ENCODE measurements at regions not wholly inside any gene's neighbourhood (a gene's known extent, or its start where the extent isn't known, plus 50 kb on each side); places are given as distances from the start of the nearest gene placed in this dataset.
"Not testable (repeated sequence)": the region's sequence is repeated elsewhere in the genome, so short reads cannot be mapped to it uniquely, and the experiment has no call there.

- not testable (repeated sequence) for DNase-seq
These were observed 2410.5 kb downstream of the PCDH7 start for GRCh38 chr4:33130662-33131061.

DNA sequence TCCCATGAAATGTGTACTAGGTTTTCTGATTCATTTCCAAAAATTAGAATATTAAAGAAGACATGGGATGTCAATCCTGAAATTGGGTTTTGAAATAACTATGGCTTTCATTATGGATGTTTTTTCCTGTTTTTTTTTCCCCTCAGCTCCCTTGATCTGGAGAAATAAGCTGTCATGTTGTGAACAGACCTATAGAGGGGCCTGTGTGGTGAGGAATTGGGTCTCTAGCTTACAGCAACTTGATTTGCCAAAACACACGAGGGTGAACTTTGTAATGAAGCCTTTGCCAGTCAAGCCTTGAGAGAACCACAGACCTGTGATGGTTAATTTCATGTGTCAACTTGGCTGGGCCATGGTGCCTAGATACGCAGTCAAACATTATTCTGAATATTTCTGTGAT, 2413.6 kb downstream of the PCDH7 start:
- DNase-seq: no peak

DNA sequence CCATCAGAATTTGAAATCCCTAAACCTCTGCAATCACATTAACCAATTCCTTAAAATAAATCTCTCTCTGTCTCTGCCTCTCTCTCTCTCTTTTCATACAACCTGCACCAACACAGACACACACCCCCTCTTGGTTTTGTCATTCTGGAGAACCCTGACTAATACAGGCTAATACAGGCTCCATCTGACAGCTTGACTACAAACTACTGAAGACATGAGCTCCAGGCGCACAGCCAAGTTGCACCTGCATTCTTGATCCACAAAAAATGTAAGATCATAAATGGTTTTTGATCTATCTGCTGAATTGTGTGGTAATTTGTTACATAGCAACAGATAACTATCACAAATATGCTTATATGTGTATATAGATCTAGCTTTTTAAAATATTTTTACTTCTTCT, 2414.2 kb downstream of the PCDH7 start:
- DNase-seq: no peak

DNA sequence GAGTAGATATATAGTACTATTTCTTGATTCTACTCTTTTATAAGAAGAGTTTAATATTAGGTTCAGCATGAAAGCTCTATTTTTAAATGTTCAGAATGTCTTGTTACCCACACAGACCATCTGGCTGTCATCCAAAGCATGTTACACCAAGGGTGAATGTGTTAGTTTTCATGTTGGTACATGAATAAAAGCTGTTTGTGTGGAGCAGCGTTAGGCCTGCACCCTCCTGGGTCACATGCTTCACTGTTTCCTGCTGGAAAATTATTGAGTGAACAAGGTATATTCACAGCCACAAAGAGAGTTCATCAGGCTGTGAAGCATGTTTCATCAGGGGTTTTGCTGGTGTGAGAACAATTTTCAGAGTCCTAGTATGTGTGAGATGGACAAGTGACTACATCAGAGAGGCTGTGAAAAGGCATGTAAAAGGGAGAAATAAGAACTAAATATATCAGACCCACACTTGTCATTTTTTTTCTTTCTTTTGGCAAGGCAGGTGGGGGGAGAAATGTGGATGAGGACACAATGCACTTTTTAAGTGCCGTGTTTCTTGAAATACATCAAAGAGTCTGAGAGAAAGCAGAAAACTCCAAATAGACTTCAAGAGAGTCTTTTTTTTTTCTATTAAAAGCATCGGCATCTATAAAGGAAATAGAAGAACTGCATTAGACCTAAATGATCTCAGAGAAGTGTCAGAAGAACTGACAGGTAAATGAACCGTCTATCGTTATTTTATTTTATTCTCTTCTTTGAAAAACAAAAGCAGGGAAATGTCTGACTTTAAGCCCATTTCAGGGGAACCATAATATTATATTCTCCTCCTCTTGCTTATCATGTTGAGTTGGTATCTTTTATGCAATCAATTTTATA, 2429.7 kb downstream of the PCDH7 start:
- no peak for DNase-seq

DNA sequence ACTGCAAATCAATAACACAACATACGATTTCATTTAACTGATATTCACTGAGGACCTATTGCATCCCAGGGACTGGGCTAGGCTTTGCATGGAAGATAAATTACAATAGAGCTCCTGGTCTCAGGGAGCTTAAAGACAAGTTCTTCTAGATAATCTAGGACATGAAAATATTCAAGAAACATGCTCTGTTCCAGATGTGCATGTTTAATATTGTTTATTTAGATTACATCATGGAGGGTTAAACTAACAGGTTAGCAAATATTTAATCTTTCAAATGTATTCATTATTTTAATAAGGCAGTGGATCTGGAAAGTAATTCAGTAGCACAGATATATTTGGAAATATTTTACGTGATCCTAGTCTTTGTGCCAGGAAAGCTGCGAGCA, 2430.3 kb downstream of the PCDH7 start:
- DNase-seq: no peak

- DNase-seq: no peak
These were observed 2440.0 kb downstream of the PCDH7 start for GRCh38 chr4:33160126-33160525.

- no peak for DNase-seq
These were observed 2441.0 kb downstream of the PCDH7 start for GRCh38 chr4:33161202-33161601.

DNA sequence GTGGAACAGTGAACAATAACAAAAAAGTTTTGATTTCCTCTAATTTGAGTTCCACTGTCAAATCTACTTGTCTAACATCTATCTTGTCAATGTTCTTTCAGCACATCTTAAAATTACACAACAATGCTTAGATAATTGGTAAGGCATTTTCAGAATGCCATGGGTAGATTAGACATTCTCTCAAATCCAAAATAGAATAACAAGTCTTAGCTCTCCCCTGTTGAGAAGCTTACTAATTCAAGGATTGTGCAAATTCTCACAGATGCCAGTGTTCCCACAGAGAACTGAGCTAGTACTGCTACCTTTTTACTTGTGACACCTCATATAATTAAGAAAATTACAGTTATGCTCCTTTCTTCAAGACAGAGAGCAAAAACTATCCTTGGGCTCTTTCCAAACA, 2442.0 kb downstream of the PCDH7 start:
- DNase-seq: no peak

- DNase-seq: no peak
These were observed 2451.8 kb downstream of the PCDH7 start for GRCh38 chr4:33171873-33172525.

GRCh38 chr4:33176566-33176965, 2456.4 kb downstream of the PCDH7 start:
- no peak for DNase-seq

GRCh38 chr4:33184657-33185290, 2464.6 kb downstream of the PCDH7 start:
- DNase-seq: no peak

DNA sequence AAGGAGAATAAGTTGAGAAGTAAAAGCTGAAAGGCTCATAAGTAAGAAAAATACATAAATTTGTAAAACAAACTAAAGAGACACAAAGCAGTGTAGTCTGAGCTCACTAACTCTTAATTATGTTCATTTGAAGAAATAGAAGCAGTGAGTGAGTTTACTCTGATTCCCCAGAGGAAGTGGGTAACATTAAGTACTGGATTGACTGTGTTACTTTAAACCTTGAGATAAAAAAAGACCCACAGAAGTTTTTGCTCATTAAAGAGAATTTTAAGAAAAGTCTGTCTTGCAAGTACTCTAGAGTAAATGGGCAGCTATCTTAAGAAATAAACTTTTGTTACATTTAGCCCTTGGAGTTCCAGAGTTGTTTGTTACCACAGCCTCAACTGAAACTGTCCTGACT, 2466.9 kb downstream of the PCDH7 start:
- DNase-seq: no peak

DNA sequence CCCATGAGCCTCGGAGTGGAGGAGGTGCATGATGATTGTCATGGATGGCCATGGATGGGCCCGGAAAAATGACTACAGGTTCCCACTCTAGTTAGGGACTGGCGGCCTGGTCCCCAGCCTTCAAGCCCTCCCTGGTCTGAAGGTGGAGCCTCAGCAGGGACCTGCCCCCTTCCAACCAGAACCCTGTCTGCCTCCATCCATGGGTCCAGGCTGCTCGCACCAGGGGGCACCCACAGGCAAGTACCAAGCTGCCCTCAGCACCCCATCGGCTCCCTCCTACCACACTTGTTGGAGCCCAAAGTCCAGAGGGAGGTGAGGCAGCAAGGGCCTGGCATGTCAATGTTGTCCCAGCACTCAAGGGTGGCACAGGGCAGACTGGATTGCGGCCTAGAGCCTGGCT, 2468.6 kb downstream of the PCDH7 start:
- no peak for DNase-seq

- no peak for DNase-seq
These were observed 2469.0 kb downstream of the PCDH7 start for GRCh38 chr4:33189169-33189568.

DNA sequence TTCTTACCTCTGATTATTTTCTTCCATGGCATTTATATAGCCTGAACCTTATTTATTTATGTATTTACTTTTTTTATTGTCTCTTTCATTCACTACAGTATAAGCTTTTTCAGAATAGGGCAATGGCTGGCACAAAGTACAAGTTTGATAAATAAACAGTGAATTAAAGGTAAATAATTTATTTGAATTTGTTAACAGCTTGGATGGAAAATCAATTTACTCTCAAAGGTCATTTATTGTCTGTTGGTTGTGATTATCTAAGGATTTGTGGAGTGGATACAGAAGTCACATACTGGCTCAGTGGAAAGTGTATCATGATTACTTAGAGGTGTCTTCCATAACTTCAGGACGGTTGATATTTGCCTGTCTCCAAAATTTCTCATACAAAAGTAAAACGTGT, 2472.9 kb downstream of the PCDH7 start:
- no peak for DNase-seq

DNA sequence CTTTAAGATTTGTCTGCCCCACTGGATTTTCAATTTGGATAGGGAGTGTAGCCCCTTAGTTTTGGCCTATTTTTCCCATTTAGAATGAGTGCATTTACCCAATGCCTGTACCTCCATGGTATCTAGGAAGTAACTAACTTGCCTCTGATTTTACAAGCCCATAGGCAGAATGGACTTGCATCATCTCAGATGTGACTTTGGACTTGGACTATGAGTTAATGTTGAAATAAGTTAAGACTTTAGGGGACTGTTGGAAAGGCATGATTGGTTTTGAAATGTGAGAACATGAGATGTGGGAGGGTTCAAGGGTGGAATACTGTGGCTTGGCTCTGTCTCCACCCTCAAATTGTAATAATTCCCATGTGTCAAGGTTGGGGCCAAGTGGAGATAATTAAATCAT, 2480.2 kb downstream of the PCDH7 start:
- no peak for DNase-seq

DNA sequence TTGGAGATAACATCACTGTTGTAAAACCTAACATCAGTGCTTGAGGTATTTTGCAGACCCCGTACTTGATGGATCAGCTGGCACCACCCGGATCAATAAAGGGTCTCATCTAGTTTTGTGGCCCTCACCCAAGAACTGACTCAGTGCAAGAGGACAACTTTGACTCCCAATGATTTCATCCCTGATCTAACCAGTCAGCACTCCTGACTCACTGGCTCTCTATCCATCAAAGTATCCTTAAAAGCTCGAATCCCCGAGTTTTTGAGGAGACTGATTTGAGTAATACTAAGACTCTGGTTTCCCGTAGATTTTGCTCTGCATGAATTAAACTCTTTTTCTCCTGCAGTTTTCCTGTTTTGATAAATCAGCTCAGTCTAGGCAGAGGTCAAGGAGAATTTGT, 2498.1 kb downstream of the PCDH7 start:
- no peak for DNase-seq

DNA sequence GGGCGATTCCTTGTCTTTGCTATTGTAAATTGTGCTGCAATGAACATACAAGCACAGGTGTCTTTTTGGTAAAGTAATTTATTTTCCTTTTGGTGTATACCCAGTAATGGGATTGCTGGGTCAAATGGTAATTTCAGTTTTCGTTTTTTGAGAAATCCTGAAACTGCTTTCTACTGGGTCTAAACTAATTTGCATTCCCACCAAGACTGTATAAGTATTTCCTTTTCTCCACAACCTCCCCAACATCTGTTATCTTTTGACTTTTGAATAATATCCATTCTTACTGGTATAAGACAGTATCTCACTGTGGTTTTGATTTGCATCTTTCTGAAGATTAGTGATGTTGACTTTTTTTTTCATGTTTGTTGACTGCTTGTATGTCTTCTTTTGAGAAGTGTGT, 2506.0 kb downstream of the PCDH7 start:
- no peak for DNase-seq

GRCh38 chr4:33226783-33227182, 2506.6 kb downstream of the PCDH7 start:
- DNase-seq: no peak

DNA sequence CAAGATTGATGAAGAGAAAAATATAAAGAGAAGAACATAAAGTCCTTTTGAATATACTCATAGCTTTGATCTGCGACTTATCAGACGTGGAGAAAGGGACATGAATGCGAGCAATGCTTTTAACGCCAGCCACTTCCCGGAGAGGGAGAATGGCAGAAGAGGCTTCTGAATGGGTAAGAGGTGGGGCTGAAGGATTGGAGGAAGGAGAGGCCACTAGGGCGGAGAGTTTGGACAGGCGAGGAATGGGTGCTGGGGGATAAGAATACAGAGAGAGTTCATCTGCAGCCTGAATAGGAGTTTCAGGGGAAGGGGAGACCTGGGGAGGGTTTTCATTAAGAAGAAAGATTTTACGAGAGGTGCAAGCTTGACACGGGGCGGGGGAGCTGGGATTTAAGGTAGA, 2534.9 kb downstream of the PCDH7 start:
- no peak for DNase-seq

DNA sequence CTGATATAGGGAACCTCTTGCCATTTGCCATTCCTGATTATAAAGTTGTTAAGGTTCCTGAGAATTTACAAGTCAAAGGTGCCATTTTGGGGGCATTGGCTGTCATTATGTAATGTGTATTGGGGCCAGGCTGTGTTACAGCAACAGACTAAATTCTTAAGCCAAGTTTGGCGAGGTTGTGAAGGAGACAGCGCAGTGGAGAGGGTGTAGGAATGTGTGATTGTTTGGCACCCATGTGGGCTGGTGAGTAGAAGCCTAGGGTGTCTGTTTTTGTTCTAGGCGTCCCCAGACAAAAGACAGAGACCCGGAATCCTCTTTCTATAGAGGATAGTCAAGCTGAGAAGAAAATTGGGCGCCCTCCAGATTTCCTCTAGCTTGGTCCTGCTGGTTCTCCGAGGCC, 2535.3 kb downstream of the PCDH7 start:
- DNase-seq: no peak

GRCh38 chr4:33262824-33263223, 2542.7 kb downstream of the PCDH7 start:
- no peak for DNase-seq

DNA sequence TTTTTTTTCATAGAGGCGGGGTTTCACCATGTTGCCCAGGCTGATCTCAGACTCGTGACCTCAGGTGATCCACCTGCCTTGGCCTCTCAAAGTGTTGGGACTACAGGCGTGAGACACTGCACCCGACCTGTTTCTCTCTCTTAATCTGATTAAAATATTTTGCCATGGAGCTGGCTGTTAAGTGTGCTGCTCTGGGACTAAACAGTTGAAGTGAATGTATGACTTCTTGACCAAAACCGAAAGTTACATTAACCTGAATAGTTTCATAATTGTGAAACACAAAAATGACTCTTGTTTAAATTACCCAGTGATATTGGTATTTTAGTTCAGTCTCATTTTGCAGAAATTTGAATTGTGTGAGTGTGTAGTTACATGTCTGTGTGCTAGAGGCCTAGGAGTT, 2548.6 kb downstream of the PCDH7 start:
- no peak for DNase-seq

GRCh38 chr4:33270403-33270802, 2550.2 kb downstream of the PCDH7 start:
- no peak for DNase-seq

Data from right forelimb (tissue), 1 donor.